ENCODE measurements at regions not wholly inside any gene's neighbourhood (a gene's known extent, or its start where the extent isn't known, plus 50 kb on each side); places are given as distances from the start of the nearest gene placed in this dataset.

- TF ChIP-seq CTCF (IDR thresholded peaks at IDR 0.05 in 4 of 5, conservative IDR thresholded peaks at IDR 0.05 in 1 of 5) (no peak), POLR2A (IDR thresholded peaks at IDR 0.05) (no peak)
Measured at GRCh38 chr2:107589079-107589491, 237.6 kb upstream of the RGPD4 start.

Measured in gastrocnemius medialis (tissue), 4 donors.